Fibroblast of mammary gland (primary cell): ENCODE measurements at regions not wholly inside any gene's neighbourhood (a gene's known extent, or its start where the extent isn't known, plus 50 kb on each side); places are given as distances from the start of the nearest gene placed in this dataset.
"Not testable (repeated sequence)": the region's sequence is repeated elsewhere in the genome, so short reads cannot be mapped to it uniquely, and the experiment has no call there.

ENCODE experiments used
- DNase-seq: peaks from one replicate; pipeline ENCODE4 v3.0.0-alpha.2; 2010; ENCODE audit warnings: low read depth
- H3K4me3 ChIP-seq: 2 replicates; pipeline ENCODE4 v1.5.1; 2011; ENCODE audit warnings: low read depth, mild to moderate bottlenecking, low read length, moderate library complexity; ENCODE audit not compliant: control insufficient read depth
- CTCF ChIP-seq: conservative IDR thresholded peaks from 2 replicates; pipeline ENCODE4 v1.5.1; 2011; ENCODE audit warnings: low read depth, low read length, inconsistent platforms; ENCODE audit not compliant: control insufficient read depth, insufficient read depth

- no peak overlapping the region for H3K4me3 ChIP-seq
- DNase-seq = no peak
- no peak for TF ChIP-seq CTCF
These were observed 132.2 kb upstream of the CAV2 start for GRCh38 chr7:116367171-116367813.

GRCh38 chr7:116368965-116369364, 130.6 kb upstream of the CAV2 start:
- no peak for TF ChIP-seq CTCF
- no peak for DNase-seq
- H3K4me3 ChIP-seq = no peak overlapping the region

GRCh38 chr7:116371536-116371935, 128.0 kb upstream of the CAV2 start:
- not testable (repeated sequence) for H3K4me3 ChIP-seq, DNase-seq

- not testable (repeated sequence) for H3K4me3 ChIP-seq
These were observed 126.3 kb upstream of the CAV2 start for GRCh38 chr7:116373229-116373628.

GRCh38 chr7:116377721-116378120, 121.8 kb upstream of the CAV2 start:
- DNase-seq = no peak
- H3K4me3 ChIP-seq = no peak overlapping the region
- TF ChIP-seq CTCF = no peak

More at GRCh38 chr7:116373229-116373628, 126.3 kb upstream of the CAV2 start:
- DNase-seq = not testable (repeated sequence)

- DNase-seq = peak; percentile 43
- no peak for TF ChIP-seq CTCF
- no peak overlapping the region for H3K4me3 ChIP-seq
These were observed 119.5 kb upstream of the CAV2 start for GRCh38 chr7:116380025-116380424.

- no peak for DNase-seq
- no peak overlapping the region for H3K4me3 ChIP-seq
- TF ChIP-seq CTCF = no peak
These were observed 117.2 kb upstream of the CAV2 start for GRCh38 chr7:116382375-116382774.
